AG09309 (cell line): ENCODE measurements at regions not wholly inside any gene's neighbourhood (a gene's known extent, or its start where the extent isn't known, plus 50 kb on each side); places are given as distances from the start of the nearest gene placed in this dataset.
"Not testable (repeated sequence)": the region's sequence is repeated elsewhere in the genome, so short reads cannot be mapped to it uniquely, and the experiment has no call there.

Experiments
- DNase-seq: peaks from one replicate; pipeline ENCODE4 v3.0.0-alpha.2; 2010; ENCODE audit warnings: low read depth
- H3K4me3 ChIP-seq: 2 replicates; pipeline ENCODE4 v1.5.1; 2011; ENCODE audit warnings: mild to moderate bottlenecking, low read depth, low read length, moderate library complexity; ENCODE audit not compliant: control insufficient read depth
- TF ChIP-seq, protein P1 (sequence below): IDR thresholded peaks from 2 replicates; pipeline ENCODE4 v1.5.1; 2011; ENCODE audit warnings: mild to moderate bottlenecking, low read depth, low read length, inconsistent platforms; ENCODE audit not compliant: insufficient read depth, control insufficient read depth; ENCODE audit errors: missing control alignments

- TF ChIP-seq, protein P1, sequence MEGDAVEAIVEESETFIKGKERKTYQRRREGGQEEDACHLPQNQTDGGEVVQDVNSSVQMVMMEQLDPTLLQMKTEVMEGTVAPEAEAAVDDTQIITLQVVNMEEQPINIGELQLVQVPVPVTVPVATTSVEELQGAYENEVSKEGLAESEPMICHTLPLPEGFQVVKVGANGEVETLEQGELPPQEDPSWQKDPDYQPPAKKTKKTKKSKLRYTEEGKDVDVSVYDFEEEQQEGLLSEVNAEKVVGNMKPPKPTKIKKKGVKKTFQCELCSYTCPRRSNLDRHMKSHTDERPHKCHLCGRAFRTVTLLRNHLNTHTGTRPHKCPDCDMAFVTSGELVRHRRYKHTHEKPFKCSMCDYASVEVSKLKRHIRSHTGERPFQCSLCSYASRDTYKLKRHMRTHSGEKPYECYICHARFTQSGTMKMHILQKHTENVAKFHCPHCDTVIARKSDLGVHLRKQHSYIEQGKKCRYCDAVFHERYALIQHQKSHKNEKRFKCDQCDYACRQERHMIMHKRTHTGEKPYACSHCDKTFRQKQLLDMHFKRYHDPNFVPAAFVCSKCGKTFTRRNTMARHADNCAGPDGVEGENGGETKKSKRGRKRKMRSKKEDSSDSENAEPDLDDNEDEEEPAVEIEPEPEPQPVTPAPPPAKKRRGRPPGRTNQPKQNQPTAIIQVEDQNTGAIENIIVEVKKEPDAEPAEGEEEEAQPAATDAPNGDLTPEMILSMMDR = no peak
- no peak for DNase-seq
- no peak overlapping the region for H3K4me3 ChIP-seq
These were observed 68.4 kb upstream of the SSBP3 start for GRCh38 chr1:54474310-54475251.

GRCh38 chr1:54471588-54471987 lies 65.4 kb upstream of the SSBP3 start:
- H3K4me3 ChIP-seq = no peak overlapping the region
- DNase-seq = no peak
- TF ChIP-seq, protein P1 = no peak

DNA sequence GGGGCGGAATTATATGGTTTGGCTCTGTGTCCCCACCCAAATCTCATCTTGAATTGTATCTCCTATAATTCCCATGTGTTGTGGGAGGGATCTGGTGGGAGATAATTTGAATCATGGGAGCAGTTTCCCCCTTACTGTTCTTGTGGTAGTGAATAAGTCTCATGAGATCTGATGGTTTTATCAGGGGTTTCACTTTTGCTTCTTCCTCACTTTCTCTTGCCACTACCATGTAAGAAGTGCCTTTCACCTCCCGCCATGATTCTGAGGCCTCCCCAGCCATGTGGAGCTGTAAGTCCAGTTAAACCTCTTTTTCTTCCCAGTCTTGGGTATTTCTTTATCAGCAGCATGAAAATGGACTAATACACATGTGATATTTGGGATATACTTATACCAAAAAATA lies 63.2 kb upstream of the SSBP3 start:
- not testable (repeated sequence) for DNase-seq, H3K4me3 ChIP-seq

DNA sequence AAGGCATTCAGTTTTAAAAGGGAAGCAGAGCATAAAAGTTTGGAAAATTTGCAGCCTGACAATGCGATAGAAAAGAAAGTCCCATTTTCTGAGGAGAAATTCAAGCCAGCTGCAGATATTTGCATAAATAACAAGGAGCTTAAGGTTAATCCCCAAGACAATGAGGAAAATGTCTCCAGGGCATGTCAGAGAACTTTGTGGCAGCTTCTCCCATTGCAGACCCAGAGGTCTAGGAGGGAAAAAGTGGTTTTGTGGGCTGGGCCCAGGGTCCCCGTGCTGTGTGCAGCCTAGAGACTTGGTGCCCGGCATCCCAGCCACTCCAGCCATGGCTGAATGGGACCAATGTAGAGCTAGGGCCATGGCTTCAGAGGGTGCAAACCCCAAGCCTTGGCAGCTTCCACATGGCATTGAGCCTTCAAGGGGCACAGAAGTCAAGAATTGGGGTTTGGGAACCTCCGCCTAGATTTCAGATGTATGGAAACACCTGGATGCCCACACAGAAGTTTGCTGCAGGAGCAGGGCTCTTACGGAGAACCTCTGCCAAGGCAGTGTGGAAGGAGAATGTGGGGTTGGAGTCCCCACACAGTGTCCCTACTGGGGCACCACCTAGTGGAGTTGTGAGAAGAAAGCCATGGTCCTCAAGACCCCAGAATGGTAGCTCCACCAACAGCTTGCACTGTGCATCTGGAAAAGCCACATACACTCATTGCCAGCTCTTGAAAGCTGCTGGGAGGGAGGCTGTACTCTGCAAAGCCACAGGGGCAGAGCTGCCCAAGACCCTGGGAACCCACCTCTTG lies 62.3 kb upstream of the SSBP3 start:
- H3K4me3 ChIP-seq, DNase-seq: not testable (repeated sequence)
- TF ChIP-seq, protein P1 = peak; percentile 18

DNA sequence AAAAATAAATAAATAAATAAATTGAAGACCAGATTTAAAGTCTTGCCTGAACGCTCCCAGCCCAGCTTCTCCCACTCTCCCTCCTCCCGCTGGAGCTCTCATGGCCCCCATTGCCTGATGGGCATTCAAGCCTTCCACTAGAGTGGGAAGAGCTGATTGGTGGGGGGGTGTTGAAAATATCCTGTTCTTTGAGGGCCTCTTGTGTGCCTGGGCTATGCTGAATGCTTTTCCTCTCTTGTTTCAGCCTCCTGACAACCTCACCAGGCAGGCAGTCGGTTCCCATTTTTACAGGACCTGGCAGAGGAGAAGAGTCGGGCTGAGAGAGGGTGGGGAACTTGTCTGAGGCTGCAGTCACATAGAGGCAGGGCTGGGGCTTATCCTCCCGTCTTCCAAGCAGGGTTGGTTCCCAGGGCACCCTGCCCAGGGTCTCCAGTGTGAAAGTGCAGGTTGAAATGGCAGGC lies 59.2 kb upstream of the SSBP3 start:
- DNase-seq = no peak
- TF ChIP-seq, protein P1 = no peak
- H3K4me3 ChIP-seq = no peak overlapping the region

DNA sequence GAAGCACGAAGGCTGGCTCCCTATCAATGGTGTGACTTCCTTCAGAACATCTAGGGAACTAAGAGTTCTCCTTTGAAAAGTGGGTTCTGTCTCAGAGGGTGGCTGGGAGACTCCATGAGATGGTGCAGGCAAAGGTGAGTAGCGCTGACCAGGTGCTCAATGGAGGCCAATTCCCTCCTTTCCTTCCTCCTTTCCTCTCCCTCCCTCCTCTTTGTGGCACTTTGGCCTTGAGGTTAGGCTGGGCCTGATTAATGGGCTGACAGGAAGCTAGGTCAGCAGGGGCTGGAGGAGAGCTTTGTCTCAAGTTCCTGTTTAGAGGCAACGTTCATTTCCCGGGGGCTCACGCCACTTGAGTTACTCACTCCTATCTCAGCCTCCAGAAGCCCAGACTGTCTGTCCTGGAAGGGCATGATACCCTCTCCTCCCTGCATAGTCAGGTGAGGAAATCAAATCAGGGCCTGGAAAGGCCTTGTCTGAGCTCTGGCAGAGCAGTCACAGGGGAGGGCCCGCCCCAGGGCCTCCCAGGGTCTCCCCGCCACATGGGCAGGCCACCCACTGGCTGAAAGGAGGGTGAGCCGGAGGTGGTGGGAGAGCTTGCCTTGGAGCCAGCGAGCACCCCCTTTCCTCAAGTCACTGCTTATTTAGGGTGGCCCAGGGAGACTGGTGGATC lies 58.4 kb upstream of the SSBP3 start:
- TF ChIP-seq, protein P1 = no peak
- DNase-seq = no peak
- H3K4me3 ChIP-seq = no peak overlapping the region
